PC-3 (cell line): ENCODE measurements at regions not wholly inside any gene's neighbourhood (a gene's known extent, or its start where the extent isn't known, plus 50 kb on each side); places are given as distances from the start of the nearest gene placed in this dataset.

Experiments
- EZH2phosphoT487 ChIP-seq: fragments of 300-600 bp; sonication (generic); IDR thresholded peaks from 2 replicates; pipeline ENCODE4 v1.6.1; 2018; ENCODE audit warnings: mild to moderate bottlenecking, antibody characterized with exemption, low read length, borderline replicate concordance
- TF ChIP-seq, protein P1 (sequence below): fragments of 300-600 bp; sonication (generic); conservative IDR thresholded peaks from 2 replicates; pipeline ENCODE4 v1.5.1; 2017; ENCODE audit warnings: antibody characterized with exemption, low read depth, mild to moderate bottlenecking, low read length

DNA sequence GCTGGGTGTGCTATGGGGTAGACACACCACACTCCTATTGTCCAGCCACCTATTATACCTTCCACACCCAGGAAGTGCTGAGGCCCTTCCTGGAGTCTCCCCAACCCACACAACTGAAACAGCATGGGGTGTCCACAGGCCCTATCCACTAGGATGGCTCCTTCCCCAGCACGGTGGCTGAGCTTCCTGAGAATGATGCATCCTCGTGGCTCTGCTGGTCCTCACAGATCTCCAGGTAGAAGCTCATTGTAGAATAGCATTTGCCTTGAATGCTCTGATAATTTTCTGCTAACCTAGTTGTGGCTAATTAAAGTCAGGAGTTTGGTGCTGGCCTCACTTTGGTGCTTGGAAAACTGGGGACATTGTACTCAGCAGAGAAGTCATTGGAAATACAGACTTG lies 182.6 kb downstream of the ANKRD30B start:
- TF ChIP-seq, protein P1, sequence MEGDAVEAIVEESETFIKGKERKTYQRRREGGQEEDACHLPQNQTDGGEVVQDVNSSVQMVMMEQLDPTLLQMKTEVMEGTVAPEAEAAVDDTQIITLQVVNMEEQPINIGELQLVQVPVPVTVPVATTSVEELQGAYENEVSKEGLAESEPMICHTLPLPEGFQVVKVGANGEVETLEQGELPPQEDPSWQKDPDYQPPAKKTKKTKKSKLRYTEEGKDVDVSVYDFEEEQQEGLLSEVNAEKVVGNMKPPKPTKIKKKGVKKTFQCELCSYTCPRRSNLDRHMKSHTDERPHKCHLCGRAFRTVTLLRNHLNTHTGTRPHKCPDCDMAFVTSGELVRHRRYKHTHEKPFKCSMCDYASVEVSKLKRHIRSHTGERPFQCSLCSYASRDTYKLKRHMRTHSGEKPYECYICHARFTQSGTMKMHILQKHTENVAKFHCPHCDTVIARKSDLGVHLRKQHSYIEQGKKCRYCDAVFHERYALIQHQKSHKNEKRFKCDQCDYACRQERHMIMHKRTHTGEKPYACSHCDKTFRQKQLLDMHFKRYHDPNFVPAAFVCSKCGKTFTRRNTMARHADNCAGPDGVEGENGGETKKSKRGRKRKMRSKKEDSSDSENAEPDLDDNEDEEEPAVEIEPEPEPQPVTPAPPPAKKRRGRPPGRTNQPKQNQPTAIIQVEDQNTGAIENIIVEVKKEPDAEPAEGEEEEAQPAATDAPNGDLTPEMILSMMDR: no peak
- no peak for TF ChIP-seq EZH2phosphoT487
